SJCRH30 (cell line): ENCODE measurements at regions not wholly inside any gene's neighbourhood (a gene's known extent, or its start where the extent isn't known, plus 50 kb on each side); places are given as distances from the start of the nearest gene placed in this dataset.

Experiments used
- DNase-seq, 2 experiments: peaks; one replicate each; pipeline ENCODE4 v3.0.0-alpha.2; 2015 to 2020
- H3K27ac ChIP-seq: fragments of 250-450 bp; sonication (Bioruptor Pico); 2 replicates; pipeline ENCODE4 v1.5.1; 2020; ENCODE audit warnings: mild to moderate bottlenecking, moderate library complexity
- H3K27me3 ChIP-seq: fragments of 250-450 bp; sonication (Bioruptor Pico); 2 replicates; pipeline ENCODE4 v1.5.1; 2020; ENCODE audit warnings: mild to moderate bottlenecking, moderate library complexity
- H3K36me3 ChIP-seq: fragments of 250-450 bp; sonication (Bioruptor Pico); 2 replicates; pipeline ENCODE4 v1.5.1; 2020; ENCODE audit warnings: mild to moderate bottlenecking, moderate library complexity
- H3K4me1 ChIP-seq: fragments of 250-450 bp; sonication (Bioruptor Pico); 2 replicates; pipeline ENCODE4 v1.5.1; 2020; ENCODE audit warnings: mild to moderate bottlenecking, moderate library complexity
- H3K4me3 ChIP-seq: fragments of 250-450 bp; sonication (Bioruptor Pico); 2 replicates; pipeline ENCODE4 v1.5.1; 2020; ENCODE audit warnings: mild to moderate bottlenecking, moderate library complexity
- H3K9me3 ChIP-seq: fragments of 250-450 bp; sonication (Bioruptor Pico); replicated peaks from 2 replicates; pipeline ENCODE4 v1.5.1; 2020; ENCODE audit warnings: mild to moderate bottlenecking, moderate library complexity

DNA sequence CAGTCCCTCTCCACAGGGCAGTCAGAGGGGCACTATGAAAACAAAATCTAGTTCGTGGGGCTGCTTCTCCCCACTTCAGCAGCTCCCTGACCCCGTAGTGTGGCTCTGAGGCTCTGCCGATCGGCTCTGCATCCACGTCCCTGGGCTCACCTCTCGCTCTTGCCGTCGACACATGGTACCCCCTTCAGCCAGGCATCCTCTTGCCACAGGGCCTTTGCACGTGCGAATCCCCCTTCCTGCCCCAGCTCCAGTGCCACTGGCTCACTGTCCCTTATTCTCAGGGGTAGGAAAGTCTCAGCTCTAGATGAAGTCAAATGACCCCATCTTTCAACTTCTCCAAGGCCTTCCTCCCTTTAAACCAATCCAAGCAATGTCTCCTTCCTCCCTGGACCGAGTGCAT is 72.7 kb downstream of the KLHDC7A start:
- Histone ChIP-seq H3K9me3 (no peaks in the 10 kb centered on the region), H3K27ac (no peak overlapping the region), H3K27me3 (peaks cover 40% of the 10 kb centered on the region), H3K4me3 (no peak overlapping the region), H3K4me1 (no peaks in the 10 kb centered on the region), H3K36me3 (no peaks in the 10 kb centered on the region)
- DNase-seq = no peak

DNA sequence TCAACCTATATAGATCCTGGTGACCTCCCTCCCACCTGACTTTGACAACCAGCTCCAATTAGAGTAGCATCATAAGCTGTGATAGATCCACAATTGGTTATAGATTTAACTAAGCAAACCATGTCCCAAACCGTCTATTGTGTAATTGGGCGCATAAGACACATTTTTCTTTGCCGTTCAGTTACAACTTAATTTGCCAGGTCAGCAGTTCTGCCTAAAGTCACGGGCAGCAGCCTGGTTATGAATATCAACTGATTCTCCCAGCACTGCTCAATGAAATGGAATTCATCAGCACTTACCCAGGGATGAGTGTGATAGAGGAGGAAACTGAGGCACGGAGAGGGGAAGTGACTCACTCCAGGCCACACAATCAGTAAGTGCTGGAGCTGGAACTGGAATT is 73.4 kb downstream of the KLHDC7A start:
- DNase-seq = no peak

DNA sequence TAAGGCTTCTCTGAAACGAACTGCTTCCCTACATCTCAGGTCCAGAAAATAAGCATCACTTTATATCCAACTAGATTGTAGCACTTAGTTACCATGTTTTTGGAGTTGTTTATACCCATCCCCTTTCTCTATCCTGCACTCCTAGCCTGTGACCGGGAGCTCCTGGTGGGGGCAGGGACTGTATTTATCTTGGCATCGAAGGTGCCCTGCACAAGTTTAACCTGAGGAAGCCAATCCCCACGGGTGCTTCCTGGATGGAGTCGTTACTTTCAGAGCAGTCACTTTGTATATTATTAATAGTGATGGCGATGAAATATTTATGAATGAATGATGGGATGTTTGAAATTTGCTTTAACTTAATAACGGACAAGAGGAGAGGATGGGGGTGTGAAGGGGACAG is 73.9 kb downstream of the KLHDC7A start:
- H3K9me3 ChIP-seq = no peaks in the 10 kb centered on the region
- peaks cover 32% of the 10 kb centered on the region for H3K27me3 ChIP-seq
- no peak for DNase-seq
- H3K4me3 ChIP-seq = no peak overlapping the region
- no peaks in the 10 kb centered on the region for H3K4me1 ChIP-seq
- H3K27ac ChIP-seq = no peak overlapping the region
- no peaks in the 10 kb centered on the region for H3K36me3 ChIP-seq

More for the DNA sequence above, 73.4 kb downstream of the KLHDC7A start:
- H3K27ac ChIP-seq = no peak overlapping the region
- no peaks in the 10 kb centered on the region for H3K36me3 ChIP-seq
- H3K9me3 ChIP-seq = no peaks in the 10 kb centered on the region
- no peak overlapping the region for H3K4me3 ChIP-seq
- H3K27me3 ChIP-seq = peaks cover 37% of the 10 kb centered on the region
- no peaks in the 10 kb centered on the region for H3K4me1 ChIP-seq

DNA sequence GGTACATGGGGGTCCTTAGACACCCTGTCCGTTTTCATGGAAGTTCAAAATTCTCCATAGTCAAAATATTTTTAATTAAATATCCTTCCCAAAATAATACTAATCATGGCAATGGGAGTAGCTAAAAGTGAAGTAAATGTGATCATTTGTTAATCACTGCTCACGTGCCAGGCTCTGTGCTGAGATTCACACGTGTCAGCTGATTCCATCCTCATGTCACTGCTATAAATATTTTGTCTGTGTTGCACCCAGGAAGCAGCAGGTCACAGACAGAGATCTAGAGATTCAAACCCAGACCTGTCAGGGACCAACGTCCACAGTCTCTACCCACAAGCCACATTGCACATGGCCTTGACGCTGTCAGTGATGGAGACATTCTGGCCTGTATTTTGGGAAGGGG is 74.3 kb downstream of the KLHDC7A start:
- Histone ChIP-seq H3K9me3 (no peaks in the 10 kb centered on the region), H3K4me1 (no peaks in the 10 kb centered on the region), H3K27me3 (peaks cover 28% of the 10 kb centered on the region), H3K27ac (no peak overlapping the region), H3K4me3 (no peak overlapping the region), H3K36me3 (no peaks in the 10 kb centered on the region)
- DNase-seq = no peak

DNA sequence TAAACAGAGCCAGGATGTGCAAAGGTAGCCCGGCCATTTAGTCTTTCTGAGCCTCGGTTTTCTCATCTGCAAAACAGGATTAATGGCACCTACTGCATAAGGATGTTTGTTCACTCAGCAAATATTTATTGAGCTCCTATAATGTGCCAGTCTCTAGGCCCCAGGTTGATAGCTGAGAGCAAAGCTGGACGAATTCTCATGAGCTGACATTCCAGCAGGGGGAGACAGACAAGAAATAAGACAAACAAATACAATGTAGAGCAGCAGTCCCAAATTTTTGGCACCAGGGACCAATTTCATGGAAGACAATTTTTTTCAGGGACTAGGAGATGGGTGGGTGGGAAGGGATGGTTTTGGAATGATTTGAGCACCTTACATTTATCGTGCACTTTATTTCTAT is 74.3 kb upstream of the PAX7 start:
- DNase-seq = peak in 1 of 2 experiments; percentile 40
- H3K4me1 ChIP-seq = no peaks in the 10 kb centered on the region
- H3K27ac ChIP-seq = no peak overlapping the region
- H3K4me3 ChIP-seq = no peak overlapping the region
- H3K9me3 ChIP-seq = no peaks in the 10 kb centered on the region
- no peaks in the 10 kb centered on the region for H3K36me3 ChIP-seq
- H3K27me3 ChIP-seq = peaks cover 16% of the 10 kb centered on the region

DNA sequence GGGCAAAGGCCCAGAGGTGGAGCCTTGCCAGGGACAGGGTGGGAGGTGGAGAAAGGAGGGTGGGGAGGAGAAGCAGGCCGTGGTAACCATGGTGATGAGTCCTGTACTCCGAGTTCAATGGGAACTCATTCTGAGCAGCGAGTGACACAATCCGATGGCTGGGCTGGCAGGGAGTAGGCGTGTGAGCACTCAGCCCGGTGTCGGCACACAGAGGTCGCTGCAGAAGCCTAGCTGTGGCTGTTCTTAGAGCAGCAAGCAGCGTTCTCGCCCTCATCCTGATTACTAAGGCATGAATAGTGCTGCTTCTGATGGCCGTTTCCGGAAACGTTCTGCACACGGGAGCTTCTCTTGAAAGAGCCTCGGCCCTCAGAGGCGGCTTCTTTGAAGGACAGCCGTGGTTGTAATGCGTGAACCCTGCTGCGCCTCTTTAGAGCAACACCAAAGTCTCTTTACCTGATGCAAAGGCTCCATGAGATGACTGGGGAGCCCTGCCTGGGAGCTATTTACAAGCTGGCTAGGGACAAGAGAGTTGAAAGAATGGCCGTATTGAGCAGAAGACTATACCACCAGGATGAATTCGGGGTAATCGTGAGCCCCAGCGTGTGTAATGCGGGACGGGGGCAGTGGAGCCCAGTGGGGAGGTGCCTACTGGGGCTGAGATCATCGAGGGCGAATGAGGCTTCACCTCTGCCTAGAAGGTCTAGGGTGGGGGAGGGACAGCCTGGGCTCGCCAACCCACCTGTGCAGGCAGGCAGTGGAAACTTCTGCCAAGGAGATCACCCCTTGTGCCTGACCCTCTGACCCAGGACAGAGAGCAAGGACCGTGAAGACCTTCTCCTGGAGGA is 72.8 kb upstream of the PAX7 start:
- no peak for DNase-seq

DNA sequence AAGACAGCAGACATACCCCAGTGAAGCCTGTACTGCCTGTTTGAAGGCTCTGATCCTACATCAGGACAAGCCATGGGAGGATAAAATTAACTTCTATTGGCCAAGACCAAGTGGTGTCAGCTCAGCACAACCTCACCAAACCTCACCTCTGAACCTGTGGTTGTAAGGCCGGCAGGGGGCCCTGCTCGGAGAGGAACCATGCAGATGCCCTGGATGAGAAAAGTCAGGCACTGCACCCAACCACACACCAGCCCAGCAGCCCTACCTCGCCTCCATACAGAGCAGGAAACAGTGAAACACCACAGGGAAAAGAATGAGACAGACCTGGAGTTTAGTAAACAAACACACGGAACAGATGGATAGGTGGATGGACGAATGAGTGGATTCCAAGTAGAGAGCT is 70.0 kb upstream of the PAX7 start:
- Histone ChIP-seq H3K4me3 (no peak overlapping the region), H3K4me1 (no peaks in the 10 kb centered on the region), H3K9me3 (no peaks in the 10 kb centered on the region), H3K27ac (no peak overlapping the region), H3K36me3 (no peaks in the 10 kb centered on the region), H3K27me3 (peaks cover 8% of the 10 kb centered on the region; the same call in 1 of the 2 replicates)
- DNase-seq = no peak

More for the DNA sequence above, 72.8 kb upstream of the PAX7 start:
- Histone ChIP-seq H3K9me3 (no peaks in the 10 kb centered on the region), H3K27me3 (peaks cover 16% of the 10 kb centered on the region), H3K36me3 (no peaks in the 10 kb centered on the region), H3K4me3 (no peak overlapping the region), H3K4me1 (no peaks in the 10 kb centered on the region), H3K27ac (no peak overlapping the region)

DNA sequence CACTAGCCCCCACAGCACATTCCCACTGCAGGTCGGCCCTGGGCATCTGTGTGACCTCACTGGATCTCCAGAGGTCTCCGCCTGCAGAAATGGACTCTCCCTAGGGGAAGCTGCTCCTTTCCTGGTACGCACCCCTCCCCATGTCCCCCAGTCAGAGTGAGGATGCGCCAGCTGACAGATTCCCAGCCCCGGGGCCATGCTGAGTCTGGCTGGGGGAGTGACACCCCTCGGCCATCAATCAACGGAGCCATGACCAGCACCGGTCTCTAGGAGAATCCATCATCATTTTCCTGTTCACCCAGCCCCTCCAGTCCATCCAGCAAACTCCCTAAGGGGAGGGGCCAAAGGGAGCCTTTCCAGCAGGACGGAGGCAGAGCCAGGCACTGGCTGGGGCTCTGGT is 68.7 kb upstream of the PAX7 start:
- Histone ChIP-seq H3K9me3 (no peaks in the 10 kb centered on the region), H3K27me3 (peaks cover 5% of the 10 kb centered on the region; the same call in 1 of the 2 replicates), H3K4me3 (no peak overlapping the region), H3K27ac (no peak overlapping the region), H3K36me3 (no peaks in the 10 kb centered on the region), H3K4me1 (no peaks in the 10 kb centered on the region)
- no peak for DNase-seq

DNA sequence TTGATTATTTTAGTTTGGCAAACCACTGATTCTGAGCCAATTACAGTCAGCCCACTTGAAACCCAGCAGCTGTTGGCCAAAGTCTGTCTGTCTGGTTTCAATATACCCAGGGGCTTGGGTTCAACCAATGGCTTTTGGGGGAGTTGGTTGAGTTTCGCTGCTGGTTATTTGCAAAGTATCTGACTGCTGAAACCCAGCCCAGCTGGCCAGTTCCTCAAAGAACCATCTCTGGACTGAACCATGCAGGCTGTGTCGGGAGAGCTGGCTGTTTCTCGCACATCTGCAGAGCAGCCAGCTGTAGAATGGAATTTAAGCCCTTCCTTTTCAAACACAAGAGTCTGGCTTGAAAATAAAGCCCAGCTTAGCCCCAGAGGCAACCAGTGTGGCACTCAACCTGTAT is 66.0 kb upstream of the PAX7 start:
- no peak for DNase-seq
- no peaks in the 10 kb centered on the region for H3K9me3 ChIP-seq
- no peak overlapping the region for H3K4me3 ChIP-seq
- H3K4me1 ChIP-seq = no peaks in the 10 kb centered on the region
- H3K27ac ChIP-seq = no peak overlapping the region
- no peaks in the 10 kb centered on the region for H3K36me3 ChIP-seq
- H3K27me3 ChIP-seq = peaks cover 4% of the 10 kb centered on the region

DNA sequence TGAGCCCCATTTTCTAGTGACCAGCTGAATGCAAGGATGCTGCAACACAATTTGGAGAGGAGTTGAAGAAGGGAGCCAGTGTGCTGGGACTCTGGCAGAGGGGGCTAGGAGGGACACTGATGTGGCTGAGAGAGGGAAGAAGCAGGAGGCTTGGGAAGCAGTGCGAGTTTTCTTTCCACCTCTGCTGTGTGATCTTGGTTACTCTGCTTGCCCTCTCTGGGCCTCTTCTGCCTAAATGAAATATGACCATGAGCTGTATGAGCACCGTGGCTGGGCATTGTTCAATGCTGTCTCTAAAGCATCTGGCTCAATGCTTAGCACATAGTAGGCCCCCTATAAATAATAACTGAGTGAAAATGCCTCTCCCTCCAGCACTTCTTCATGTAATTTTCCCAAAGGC is 65.3 kb upstream of the PAX7 start:
- H3K9me3 ChIP-seq = no peaks in the 10 kb centered on the region
- DNase-seq = no peak
- no peaks in the 10 kb centered on the region for H3K36me3 ChIP-seq

DNA sequence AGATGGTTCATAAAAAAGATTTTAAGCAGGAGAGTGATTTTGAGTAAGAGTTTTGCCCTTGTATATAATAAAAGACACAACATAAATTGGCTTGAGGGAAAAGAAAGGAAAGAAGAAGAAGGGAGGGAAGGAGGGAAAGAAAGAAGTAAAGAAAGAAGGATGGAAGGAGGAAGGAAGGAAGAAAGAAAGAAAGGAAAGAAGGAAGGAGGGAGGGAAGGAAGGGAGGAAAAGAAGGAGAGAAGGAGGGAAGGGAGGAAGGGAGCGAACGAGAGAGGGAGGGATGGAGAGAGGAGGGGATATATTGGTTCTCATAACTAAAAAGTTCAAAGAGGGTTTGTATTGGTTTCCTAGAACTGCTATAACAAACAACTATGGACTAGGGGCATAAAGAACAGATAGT is 62.2 kb upstream of the PAX7 start:
- Histone ChIP-seq H3K4me1 (no peaks in the 10 kb centered on the region), H3K27ac (no peak overlapping the region), H3K9me3 (no peaks in the 10 kb centered on the region), H3K36me3 (no peaks in the 10 kb centered on the region), H3K4me3 (no peak overlapping the region), H3K27me3 (peaks cover 10% of the 10 kb centered on the region)
- DNase-seq = no peak

More for the DNA sequence above, 65.3 kb upstream of the PAX7 start:
- Histone ChIP-seq H3K4me3 (no peak overlapping the region), H3K27ac (no peak overlapping the region), H3K4me1 (no peaks in the 10 kb centered on the region), H3K27me3 (peaks cover 7% of the 10 kb centered on the region)

DNA sequence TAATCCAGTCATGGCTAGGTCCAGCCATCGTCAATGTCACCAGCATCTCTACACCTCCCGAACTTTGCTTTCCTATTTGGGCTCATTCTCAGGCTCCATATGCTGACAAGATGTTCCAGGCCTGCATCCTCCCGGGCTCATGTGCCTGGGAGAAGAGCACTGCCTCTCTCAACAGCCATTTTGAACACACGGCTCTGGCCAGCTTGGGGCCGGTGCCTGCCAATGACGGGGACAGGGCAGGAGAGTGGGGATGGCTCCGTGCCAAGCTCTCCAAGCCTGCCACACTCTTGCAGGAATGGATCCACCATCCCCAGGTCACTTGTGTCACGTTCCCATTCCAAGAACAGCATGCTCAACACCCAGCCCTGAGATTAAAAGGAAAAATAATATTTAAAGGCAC is 61.4 kb upstream of the PAX7 start:
- Histone ChIP-seq H3K9me3 (no peaks in the 10 kb centered on the region), H3K27me3 (peaks cover 10% of the 10 kb centered on the region), H3K4me3 (no peak overlapping the region), H3K36me3 (no peaks in the 10 kb centered on the region), H3K4me1 (no peaks in the 10 kb centered on the region), H3K27ac (no peak overlapping the region)
- DNase-seq = no peak

DNA sequence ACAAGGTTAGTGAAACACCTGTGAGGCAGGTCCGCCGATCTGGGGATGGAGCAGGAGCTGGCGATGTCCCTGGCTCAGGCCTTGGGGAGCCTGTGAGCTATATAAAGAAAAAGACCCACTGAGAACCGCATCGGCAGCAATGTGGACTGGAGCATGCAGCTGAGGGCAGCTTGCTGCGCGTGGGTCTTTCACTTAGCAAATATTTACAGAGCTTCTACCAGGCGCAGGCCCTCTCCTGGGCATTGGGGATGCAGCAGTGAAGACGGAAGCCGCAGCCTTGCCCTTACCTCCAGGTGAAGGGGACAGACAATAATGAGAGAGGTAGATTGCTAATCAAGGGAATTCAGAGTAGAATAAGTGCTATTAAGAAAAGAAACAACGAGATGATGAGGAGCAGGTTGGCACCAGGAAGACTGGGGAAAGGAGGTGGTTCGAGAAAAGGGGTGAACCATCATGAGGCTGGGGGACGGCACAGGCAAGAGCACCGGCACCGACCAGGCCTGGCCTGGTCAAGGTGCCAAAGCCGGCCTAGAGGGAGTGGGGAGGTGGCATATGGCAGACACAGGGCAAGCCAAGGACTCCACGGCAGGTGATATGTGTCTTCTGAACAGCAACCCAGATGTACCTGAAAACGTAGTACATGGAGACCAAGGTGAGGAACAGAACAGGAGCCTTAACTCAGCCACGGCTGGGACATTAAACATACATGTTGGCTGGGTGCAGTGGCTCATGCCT is 60.7 kb upstream of the PAX7 start:
- DNase-seq = no peak
- Histone ChIP-seq H3K4me1 (no peaks in the 10 kb centered on the region), H3K27ac (no peak overlapping the region), H3K4me3 (no peak overlapping the region), H3K27me3 (peaks cover 10% of the 10 kb centered on the region), H3K36me3 (no peaks in the 10 kb centered on the region), H3K9me3 (no peaks in the 10 kb centered on the region)

DNA sequence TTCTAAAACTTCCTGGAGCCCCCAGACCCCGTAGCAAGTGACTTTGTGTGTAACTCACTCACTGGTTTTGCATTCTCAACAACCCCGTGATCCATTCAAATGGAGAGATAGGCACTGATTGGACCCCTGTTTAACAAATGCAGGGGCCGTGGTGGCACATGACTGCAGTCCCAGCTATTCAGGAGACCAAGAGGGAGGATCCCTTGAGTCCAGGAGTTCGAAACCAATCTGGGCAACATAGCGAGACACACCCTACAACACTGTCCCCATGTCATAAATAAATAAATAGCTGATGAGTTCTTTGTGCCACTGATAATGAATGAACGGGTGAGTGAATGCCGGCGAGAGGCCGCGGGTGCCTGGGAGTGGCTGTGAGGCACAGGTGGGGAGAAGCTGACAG is 59.4 kb upstream of the PAX7 start:
- no peak overlapping the region for H3K27ac ChIP-seq
- no peak overlapping the region for H3K4me3 ChIP-seq
- no peaks in the 10 kb centered on the region for H3K9me3 ChIP-seq
- no peaks in the 10 kb centered on the region for H3K4me1 ChIP-seq
- peaks cover 15% of the 10 kb centered on the region for H3K27me3 ChIP-seq
- no peak for DNase-seq
- no peaks in the 10 kb centered on the region for H3K36me3 ChIP-seq

DNA sequence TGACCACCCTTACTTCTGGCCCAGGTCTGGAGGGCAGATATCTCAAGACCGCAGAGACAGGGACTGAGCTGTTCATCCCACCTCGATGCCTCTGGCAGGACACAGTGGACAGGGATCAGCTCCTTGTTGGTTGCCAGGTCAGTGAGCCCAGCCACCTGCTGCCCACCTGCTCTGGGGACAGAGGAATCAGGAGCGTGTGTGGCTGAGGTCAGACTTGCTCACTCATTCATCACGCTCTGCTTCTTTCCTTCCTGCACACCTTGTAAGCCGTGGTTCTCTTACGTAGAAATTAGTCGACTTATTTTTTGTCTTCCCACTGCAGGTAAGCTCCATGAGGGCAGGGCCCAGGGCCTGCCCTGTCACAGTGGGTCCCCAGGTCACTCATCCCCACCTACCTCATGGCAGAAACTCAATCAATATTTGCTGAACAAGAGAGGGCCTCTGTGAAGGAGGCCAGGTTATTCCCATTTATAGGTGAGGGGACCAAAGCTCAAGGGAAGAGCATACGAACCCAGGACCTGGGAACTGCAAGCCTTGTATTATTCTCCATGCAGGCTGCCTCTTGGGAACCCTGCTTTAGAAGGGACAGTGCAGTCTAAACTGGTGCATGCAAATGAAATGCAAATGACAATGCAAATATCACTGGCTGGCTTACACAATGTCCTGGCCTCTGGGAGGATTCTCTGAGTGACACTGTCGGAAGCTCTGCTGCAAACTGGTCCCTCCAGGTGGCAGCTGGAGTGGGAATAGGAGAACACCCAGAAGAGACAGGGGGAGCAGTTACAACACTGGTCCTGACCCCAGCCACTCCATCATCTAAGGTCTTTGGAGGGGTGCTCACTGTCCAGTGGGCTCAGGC is 58.4 kb upstream of the PAX7 start:
- no peaks in the 10 kb centered on the region for H3K9me3 ChIP-seq
- no peaks in the 10 kb centered on the region for H3K36me3 ChIP-seq
- no peak for DNase-seq
- H3K4me1 ChIP-seq = no peaks in the 10 kb centered on the region
- H3K27ac ChIP-seq = no peak overlapping the region
- no peak overlapping the region for H3K4me3 ChIP-seq
- H3K27me3 ChIP-seq = peaks cover 15% of the 10 kb centered on the region
